Thoracic aorta (tissue), 2 donors: ENCODE measurements at regions not wholly inside any gene's neighbourhood (a gene's known extent, or its start where the extent isn't known, plus 50 kb on each side); places are given as distances from the start of the nearest gene placed in this dataset.
A peak's percentile ranks its signal among the peaks of the same experiment; 100 is the strongest.

Experiments used
- ATAC-seq: fragments of 150-250 bp; one replicate; pipeline ENCODE4 v1.8.0; 2017; ENCODE audit warnings: low read depth; ENCODE audit not compliant: insufficient number of reproducible peaks, low FRiP score
- DNase-seq: peaks from one replicate; pipeline ENCODE4 v3.0.0-alpha.2; 2020; ENCODE audit warnings: low spot score
- H3K27ac ChIP-seq, 2 donors: fragments of 200-600 bp; sonication (generic); 1 replicate in 1 of 2; 2 replicates in 1 of 2; pipeline ENCODE4 v1.5.1; 2016; ENCODE audit warnings: mild to moderate bottlenecking in 2 of 2, moderate library complexity in 2 of 2
- H3K27me3 ChIP-seq: fragments of 200-600 bp; sonication (generic); replicated peaks from 2 replicates; pipeline ENCODE4 v1.6.0; 2016; ENCODE audit warnings: mild to moderate bottlenecking; ENCODE audit not compliant: insufficient read depth
- H3K36me3 ChIP-seq: fragments of 200-600 bp; sonication (generic); one replicate; pipeline ENCODE4 v1.5.1; 2016
- H3K4me1 ChIP-seq, 2 donors: fragments of 200-600 bp; sonication (generic); 1 replicate in 1 of 2; 2 replicates in 1 of 2; pipeline versions ENCODE4 v1.5.1 to v1.6.0; 2016; ENCODE audit warnings: low read depth in 2 of 2, mild to moderate bottlenecking in 1 of 2; ENCODE audit not compliant: control insufficient read depth in 1 of 2
- H3K4me3 ChIP-seq: fragments of 200-600 bp; sonication (generic); 2 replicates; pipeline ENCODE4 v1.5.1; 2016; ENCODE audit warnings: mild to moderate bottlenecking
- H3K9me3 ChIP-seq: fragments of 200-600 bp; sonication (generic); 2 replicates; pipeline ENCODE4 v1.5.1; 2016
- CTCF ChIP-seq: fragments of 200-600 bp; sonication (generic); IDR thresholded peaks from one replicate; pipeline ENCODE4 v1.5.1; 2019; ENCODE audit warnings: antibody characterized with exemption

- Histone ChIP-seq H3K27ac (peak overlapping the region in 1 of 2 donors; percentile 2), H3K36me3 (no peaks in the 10 kb centered on the region), H3K4me3 (peak overlapping the region; percentile 66), H3K4me1 (peaks cover 0 to 8% of the 10 kb centered on the region in 2 donors), H3K27me3 (no peaks in the 10 kb centered on the region), H3K9me3 (no peaks in the 10 kb centered on the region)
- TF ChIP-seq CTCF, result peak; percentile 45
- DNase-seq (no peak), ATAC-seq (peak; percentile 33)
These were observed 78.9 kb downstream of the OLIG3 start for GRCh38 chr6:137415127-137415833.

GRCh38 chr6:137414599-137414998 is 79.6 kb downstream of the OLIG3 start:
- Histone ChIP-seq H3K4me1 (peaks cover 0 to 8% of the 10 kb centered on the region in 2 donors), H3K27me3 (no peaks in the 10 kb centered on the region), H3K4me3 (peak overlapping the region; percentile 66), H3K9me3 (no peaks in the 10 kb centered on the region), H3K36me3 (no peaks in the 10 kb centered on the region), H3K27ac (no peak overlapping the region)
- no peak for ATAC-seq
- no peak for DNase-seq
- no peak for TF ChIP-seq CTCF

GRCh38 chr6:137413482-137413881 is 80.7 kb downstream of the OLIG3 start:
- Histone ChIP-seq H3K27ac (no peak overlapping the region), H3K27me3 (no peaks in the 10 kb centered on the region), H3K36me3 (no peaks in the 10 kb centered on the region), H3K4me1 (peaks cover 0 to 8% of the 10 kb centered on the region in 2 donors), H3K4me3 (no peak overlapping the region), H3K9me3 (no peaks in the 10 kb centered on the region)
- DNase-seq (no peak), ATAC-seq (no peak)
- TF ChIP-seq CTCF, result no peak

- Histone ChIP-seq H3K4me3 (no peak overlapping the region), H3K27me3 (no peaks in the 10 kb centered on the region), H3K27ac (no peak overlapping the region), H3K4me1 (peaks cover 0 to 8% of the 10 kb centered on the region in 2 donors), H3K36me3 (no peaks in the 10 kb centered on the region), H3K9me3 (no peaks in the 10 kb centered on the region)
- no peak for DNase-seq
- no peak for ATAC-seq
- no peak for TF ChIP-seq CTCF
These were observed 81.6 kb downstream of the OLIG3 start for GRCh38 chr6:137412562-137412961.

GRCh38 chr6:137409266-137409777 is 84.9 kb downstream of the OLIG3 start:
- Histone ChIP-seq H3K27ac (no peak overlapping the region), H3K9me3 (no peaks in the 10 kb centered on the region), H3K36me3 (no peaks in the 10 kb centered on the region), H3K4me3 (no peak overlapping the region), H3K4me1 (peaks cover 0 to 1% of the 10 kb centered on the region in 2 donors), H3K27me3 (no peaks in the 10 kb centered on the region)
- no peak for ATAC-seq
- no peak for DNase-seq
- no peak for TF ChIP-seq CTCF
